PFSK-1 (cell line): ENCODE measurements at regions not wholly inside any gene's neighbourhood (a gene's known extent, or its start where the extent isn't known, plus 50 kb on each side); places are given as distances from the start of the nearest gene placed in this dataset.

Source experiments
- POLR2AphosphoS5 ChIP-seq: IDR thresholded peaks from 2 replicates; pipeline ENCODE4 v1.6.1; 2012; ENCODE audit warnings: low read depth, mild to moderate bottlenecking, control low read depth, low read length, moderate library complexity
- TAF1 ChIP-seq: IDR thresholded peaks from 2 replicates; pipeline ENCODE4 v1.6.1; 2012; ENCODE audit warnings: low read length, control low read depth, borderline replicate concordance; ENCODE audit not compliant: insufficient read depth
- TF ChIP-seq, protein P1 (sequence below), 2 experiments: IDR thresholded peaks; 2 replicates each; pipeline versions ENCODE4 v1.6.1 to v1.8.0; 2011 to 2012; ENCODE audit warnings: low read depth in 2 of 2, low read length in 2 of 2, control low read depth in 1 of 2, inconsistent platforms in 1 of 2, mild to moderate bottlenecking in 1 of 2, moderate library complexity in 1 of 2; ENCODE audit not compliant: insufficient read depth in 1 of 2

DNA sequence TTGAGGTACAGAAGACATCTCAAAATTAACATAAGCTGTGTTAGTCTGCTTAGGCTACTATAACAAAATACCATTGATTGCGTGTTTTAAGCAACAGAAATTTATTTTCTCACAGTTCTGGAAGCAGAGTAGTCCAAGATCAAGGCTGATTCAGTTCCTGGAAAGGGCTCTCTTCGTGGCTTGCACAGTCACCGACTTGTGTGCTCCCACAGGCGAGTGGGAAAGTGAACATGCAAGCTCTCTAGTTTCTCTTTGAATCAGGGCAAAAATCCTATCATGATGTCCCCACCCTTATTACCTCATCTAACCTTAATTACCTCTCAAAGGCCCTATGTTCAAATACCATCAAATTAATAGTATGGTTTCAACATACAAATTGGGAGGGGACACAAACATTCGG, 505.9 kb downstream of the ZIC1 start:
- TF ChIP-seq, protein P1, sequence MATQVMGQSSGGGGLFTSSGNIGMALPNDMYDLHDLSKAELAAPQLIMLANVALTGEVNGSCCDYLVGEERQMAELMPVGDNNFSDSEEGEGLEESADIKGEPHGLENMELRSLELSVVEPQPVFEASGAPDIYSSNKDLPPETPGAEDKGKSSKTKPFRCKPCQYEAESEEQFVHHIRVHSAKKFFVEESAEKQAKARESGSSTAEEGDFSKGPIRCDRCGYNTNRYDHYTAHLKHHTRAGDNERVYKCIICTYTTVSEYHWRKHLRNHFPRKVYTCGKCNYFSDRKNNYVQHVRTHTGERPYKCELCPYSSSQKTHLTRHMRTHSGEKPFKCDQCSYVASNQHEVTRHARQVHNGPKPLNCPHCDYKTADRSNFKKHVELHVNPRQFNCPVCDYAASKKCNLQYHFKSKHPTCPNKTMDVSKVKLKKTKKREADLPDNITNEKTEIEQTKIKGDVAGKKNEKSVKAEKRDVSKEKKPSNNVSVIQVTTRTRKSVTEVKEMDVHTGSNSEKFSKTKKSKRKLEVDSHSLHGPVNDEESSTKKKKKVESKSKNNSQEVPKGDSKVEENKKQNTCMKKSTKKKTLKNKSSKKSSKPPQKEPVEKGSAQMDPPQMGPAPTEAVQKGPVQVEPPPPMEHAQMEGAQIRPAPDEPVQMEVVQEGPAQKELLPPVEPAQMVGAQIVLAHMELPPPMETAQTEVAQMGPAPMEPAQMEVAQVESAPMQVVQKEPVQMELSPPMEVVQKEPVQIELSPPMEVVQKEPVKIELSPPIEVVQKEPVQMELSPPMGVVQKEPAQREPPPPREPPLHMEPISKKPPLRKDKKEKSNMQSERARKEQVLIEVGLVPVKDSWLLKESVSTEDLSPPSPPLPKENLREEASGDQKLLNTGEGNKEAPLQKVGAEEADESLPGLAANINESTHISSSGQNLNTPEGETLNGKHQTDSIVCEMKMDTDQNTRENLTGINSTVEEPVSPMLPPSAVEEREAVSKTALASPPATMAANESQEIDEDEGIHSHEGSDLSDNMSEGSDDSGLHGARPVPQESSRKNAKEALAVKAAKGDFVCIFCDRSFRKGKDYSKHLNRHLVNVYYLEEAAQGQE (IDR thresholded peaks at IDR 0.05; ENCODE audit: insufficient read depth in 1 of 2, low read depth in 2 of 2, low read length in 2 of 2): no peak
- TF ChIP-seq POLR2AphosphoS5 (no peak), TAF1 (no peak)
